HG03064 (cell line): ENCODE measurements at regions not wholly inside any gene's neighbourhood (a gene's known extent, or its start where the extent isn't known, plus 50 kb on each side); places are given as distances from the start of the nearest gene placed in this dataset.

Experiments used
- ATAC-seq: cut with Tn5 transposase; IDR thresholded peaks from one replicate; pipeline ENCODE4 v1.9.1; 2021; ENCODE audit warnings: low read depth; ENCODE audit not compliant: unreplicated experiment

GRCh38 chr12:41983394-41983793 lies 161.3 kb downstream of the GXYLT1 start:
- ATAC-seq = no peak

- ATAC-seq = no peak
Observed at GRCh38 chr12:41981758-41982157, 162.9 kb downstream of the GXYLT1 start.

- ATAC-seq = no peak
Observed at GRCh38 chr12:41981013-41981412, 163.7 kb downstream of the GXYLT1 start.

GRCh38 chr12:41980390-41980789 lies 164.3 kb downstream of the GXYLT1 start:
- ATAC-seq = no peak

- ATAC-seq = no peak
Observed at GRCh38 chr12:41979574-41979973, 165.1 kb downstream of the GXYLT1 start.

- no peak for ATAC-seq
Observed at GRCh38 chr12:41972598-41972997, 172.1 kb downstream of the GXYLT1 start.

GRCh38 chr12:41972196-41972595 lies 172.5 kb downstream of the GXYLT1 start:
- ATAC-seq = no peak

GRCh38 chr12:41970744-41971143 lies 173.9 kb downstream of the GXYLT1 start:
- no peak for ATAC-seq

GRCh38 chr12:41968599-41968998 lies 176.1 kb downstream of the GXYLT1 start:
- ATAC-seq = no peak

GRCh38 chr12:41967668-41968500 lies 176.8 kb downstream of the GXYLT1 start:
- no peak for ATAC-seq

- ATAC-seq = no peak
Observed at GRCh38 chr12:41966916-41967315, 177.8 kb downstream of the GXYLT1 start.

GRCh38 chr12:41966001-41966400 lies 178.7 kb downstream of the GXYLT1 start:
- ATAC-seq = no peak

GRCh38 chr12:41963398-41963797 lies 181.3 kb downstream of the GXYLT1 start:
- ATAC-seq = no peak

GRCh38 chr12:41962171-41962572 lies 182.5 kb downstream of the GXYLT1 start:
- ATAC-seq = no peak

- ATAC-seq = no peak
Observed at GRCh38 chr12:41959271-41959670, 185.4 kb downstream of the GXYLT1 start.

- ATAC-seq = no peak
Observed at GRCh38 chr12:41956353-41956752, 188.3 kb downstream of the GXYLT1 start.

- no peak for ATAC-seq
Observed at GRCh38 chr12:41950455-41950854, 194.2 kb downstream of the GXYLT1 start.

- no peak for ATAC-seq
Observed at GRCh38 chr12:41946106-41946505, 198.6 kb downstream of the GXYLT1 start.

GRCh38 chr12:41944216-41944615 lies 200.5 kb downstream of the GXYLT1 start:
- no peak for ATAC-seq

GRCh38 chr12:41943671-41944070 lies 201.0 kb downstream of the GXYLT1 start:
- no peak for ATAC-seq

GRCh38 chr12:41942354-41942753 lies 202.3 kb downstream of the GXYLT1 start:
- ATAC-seq = no peak

- no peak for ATAC-seq
Observed at GRCh38 chr12:41941079-41941478, 203.6 kb downstream of the GXYLT1 start.

GRCh38 chr12:41940571-41940970 lies 204.1 kb downstream of the GXYLT1 start:
- ATAC-seq = no peak
